GM19438 (cell line): ENCODE measurements at regions not wholly inside any gene's neighbourhood (a gene's known extent, or its start where the extent isn't known, plus 50 kb on each side); places are given as distances from the start of the nearest gene placed in this dataset.

ENCODE experiments used
- ATAC-seq: cut with Tn5 transposase; IDR thresholded peaks from one replicate; pipeline ENCODE4 v1.9.1; 2021; ENCODE audit warnings: low read depth; ENCODE audit not compliant: unreplicated experiment

DNA sequence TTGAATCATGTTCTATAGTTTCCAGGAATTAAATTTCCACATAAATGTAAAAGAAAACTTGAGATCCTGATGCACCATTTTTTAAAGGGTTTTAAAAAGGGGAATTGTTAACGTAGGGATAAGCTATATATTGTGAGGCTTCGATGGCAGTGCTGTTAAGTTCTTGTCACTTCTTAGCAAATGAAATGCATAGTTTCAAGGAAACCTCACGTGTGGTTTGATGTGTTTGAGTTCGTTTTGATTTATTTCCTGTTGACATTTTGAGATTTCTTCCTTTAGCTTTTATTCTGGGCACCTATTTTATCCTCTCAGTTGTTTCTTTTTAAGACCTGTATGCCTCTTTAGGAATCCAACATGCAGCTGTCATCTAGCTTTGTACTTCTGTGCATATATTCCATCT, 301.0 kb downstream of the DOCK8 start:
- ATAC-seq: no peak

DNA sequence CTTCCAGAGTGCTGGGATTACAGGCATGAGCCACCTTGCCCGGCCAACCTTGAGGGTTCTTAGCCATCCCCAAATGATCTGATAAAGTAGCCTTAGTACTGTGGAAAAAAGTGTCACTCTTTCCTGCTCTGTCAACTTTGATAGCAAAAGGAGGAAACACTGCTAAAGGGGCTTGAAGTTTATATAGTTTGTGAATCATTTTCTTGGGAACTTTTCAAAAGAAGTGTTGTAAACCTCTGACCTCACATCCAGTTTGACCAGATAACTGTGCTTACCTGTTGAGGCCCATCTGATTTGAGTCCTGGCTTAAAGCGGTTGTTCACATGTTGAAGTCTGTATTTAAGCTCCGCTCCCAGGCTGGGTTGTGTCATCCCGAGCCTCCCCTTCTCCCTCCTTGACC, 303.3 kb downstream of the DOCK8 start:
- ATAC-seq: no peak

- no peak for ATAC-seq
These were observed 303.9 kb downstream of the DOCK8 start for GRCh38 chr9:518540-518939.

DNA sequence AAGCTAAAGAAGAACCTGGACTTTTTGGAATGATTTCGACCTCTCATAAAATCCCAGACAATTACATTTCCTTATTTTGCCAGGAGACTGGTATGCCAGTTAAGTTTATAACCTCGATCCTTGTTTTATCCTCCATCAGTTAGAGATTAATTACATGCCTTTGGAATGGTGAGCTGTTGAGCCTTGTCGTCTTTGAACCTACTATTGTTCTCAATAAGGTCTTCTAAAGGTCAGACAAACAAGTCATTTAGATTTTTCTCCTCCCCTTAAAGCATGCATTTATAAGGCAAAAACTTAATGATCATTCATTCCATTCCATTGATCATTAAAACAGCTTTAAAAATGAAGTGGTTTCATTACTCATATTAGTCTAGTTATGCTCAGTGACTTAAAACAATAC, 304.9 kb downstream of the DOCK8 start:
- no peak for ATAC-seq

GRCh38 chr9:520302-520701, 305.6 kb downstream of the DOCK8 start:
- ATAC-seq: no peak

DNA sequence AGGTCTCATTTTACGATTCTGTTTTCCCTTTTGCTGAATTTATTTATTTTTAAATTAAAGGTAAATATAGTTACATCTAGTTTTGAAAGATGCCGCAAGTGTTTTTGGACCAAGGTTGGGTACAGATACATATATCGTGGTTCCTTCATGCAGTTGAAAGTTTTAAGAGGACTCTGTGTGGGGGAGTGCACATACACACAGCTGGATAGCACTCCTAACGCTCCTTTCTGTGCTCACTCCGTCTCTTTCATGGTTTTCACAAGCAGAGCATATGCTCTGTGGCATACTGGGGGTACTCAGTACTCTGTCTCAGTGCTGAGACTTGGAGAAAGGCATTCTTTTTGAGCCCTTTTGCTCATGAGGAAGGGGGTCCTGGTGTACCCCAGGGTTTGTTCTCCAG, 307.5 kb downstream of the DOCK8 start:
- no peak for ATAC-seq

- no peak for ATAC-seq
These were observed 308.0 kb downstream of the DOCK8 start for GRCh38 chr9:522658-523057.

- ATAC-seq: no peak
These were observed 308.8 kb downstream of the DOCK8 start for GRCh38 chr9:523444-523843.

- no peak for ATAC-seq
These were observed 309.3 kb downstream of the DOCK8 start for GRCh38 chr9:524008-524407.

GRCh38 chr9:526904-527591, 312.4 kb downstream of the DOCK8 start:
- no peak for ATAC-seq

GRCh38 chr9:529731-530130, 311.8 kb upstream of the DMRT1 start:
- no peak for ATAC-seq

DNA sequence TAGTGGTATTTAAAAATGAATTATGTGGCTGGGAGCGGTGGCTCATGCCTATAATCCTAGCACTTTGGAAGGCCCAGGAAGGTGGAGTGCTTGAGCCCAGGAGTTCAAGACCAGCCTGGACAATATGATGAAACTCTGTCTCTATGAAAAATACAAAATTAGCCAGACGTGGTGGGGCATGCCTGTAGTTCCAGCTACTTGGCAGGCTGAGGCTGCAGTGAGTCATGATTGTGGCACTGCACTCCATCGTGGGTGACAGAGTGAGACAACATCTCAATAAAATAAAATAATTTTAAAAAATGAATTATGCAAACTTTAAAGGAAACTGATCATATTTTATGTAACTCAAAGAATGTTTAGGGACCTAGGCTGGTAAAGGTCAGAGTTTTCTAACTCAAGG, 310.8 kb upstream of the DMRT1 start:
- ATAC-seq: no peak

- ATAC-seq: no peak
These were observed 308.8 kb upstream of the DMRT1 start for GRCh38 chr9:532707-533106.

DNA sequence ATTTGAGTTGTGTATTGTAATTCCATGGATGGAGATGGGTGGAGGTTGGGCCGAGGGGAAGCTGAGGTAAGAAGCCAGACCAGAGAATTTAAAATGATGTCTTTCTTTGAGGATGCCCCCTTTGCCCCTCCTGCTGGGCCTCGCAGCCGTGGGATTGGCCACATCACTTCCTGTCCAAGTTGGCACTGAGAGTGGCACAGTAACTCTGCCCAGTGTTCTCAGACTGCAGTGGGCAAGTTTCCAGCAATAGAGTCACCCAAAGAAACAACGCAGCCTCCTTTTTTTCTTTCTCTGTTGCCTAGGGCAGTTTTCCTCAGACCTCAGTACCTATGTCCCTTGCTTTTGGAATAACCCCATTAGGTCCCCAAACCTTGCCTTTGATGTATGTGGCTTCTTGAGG, 306.6 kb upstream of the DMRT1 start:
- ATAC-seq: no peak

GRCh38 chr9:535356-535755, 306.1 kb upstream of the DMRT1 start:
- no peak for ATAC-seq

DNA sequence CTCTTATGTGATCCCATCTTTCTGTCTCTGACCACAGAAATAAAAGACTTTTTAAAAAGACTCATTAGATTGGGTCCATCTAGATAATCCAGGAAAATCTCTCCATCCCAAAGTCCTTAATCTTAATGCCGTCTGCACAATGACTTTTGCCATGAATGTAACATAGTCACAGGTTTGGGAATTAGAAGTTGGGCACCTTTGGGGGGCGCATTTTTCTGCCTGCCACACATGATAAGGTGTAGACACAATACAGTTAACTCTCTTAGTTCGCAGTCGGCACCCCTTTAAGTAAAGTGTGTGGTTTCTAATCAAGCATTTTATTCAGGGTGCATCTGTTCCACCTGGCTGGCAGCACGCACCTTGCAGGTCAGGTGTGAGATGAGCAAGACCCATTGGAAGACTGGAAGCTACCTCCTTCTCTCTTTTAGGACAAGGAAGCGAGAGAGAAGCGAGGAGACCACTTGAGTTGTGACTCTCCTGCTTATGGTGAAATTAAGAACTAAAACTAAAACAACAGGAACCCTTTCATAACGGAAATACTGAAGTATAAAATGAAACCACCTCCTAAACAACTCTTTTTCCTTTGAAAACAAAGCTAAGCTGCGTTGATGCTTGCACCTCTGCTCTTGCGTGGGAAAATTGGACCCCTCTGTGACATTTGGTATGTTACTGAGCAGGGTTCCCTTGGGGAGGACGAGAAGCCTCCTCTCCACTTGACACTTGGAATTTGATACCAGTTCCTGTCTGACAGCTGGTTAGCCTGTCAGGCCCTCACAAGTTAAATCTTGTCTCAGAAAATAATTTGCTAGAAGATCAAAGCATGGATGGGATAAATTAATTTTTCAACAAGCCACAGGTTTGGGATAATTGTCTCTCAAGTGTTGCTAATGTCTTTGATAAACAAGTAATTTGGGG, 304.6 kb upstream of the DMRT1 start:
- ATAC-seq: no peak

DNA sequence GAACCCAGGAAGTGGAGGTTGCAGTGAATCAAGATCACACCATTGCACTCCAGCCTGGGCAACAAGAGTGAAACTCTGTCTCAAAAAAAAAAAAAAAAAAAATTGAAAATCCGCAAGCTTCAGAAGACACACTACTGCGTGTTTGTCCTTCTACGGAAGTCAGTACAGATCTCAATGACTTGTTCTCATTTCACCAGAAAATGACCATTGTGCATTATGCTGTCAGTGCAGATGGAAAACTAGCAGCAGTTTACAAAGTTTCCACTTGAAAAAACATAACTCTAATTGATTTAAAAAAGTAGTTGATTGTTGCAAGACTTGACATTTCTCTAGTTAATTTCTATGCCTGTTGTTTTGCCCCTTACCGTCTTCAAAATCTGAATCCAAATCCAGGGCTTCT, 298.0 kb upstream of the DMRT1 start:
- ATAC-seq: no peak

- ATAC-seq: no peak
These were observed 296.0 kb upstream of the DMRT1 start for GRCh38 chr9:545480-545879.

DNA sequence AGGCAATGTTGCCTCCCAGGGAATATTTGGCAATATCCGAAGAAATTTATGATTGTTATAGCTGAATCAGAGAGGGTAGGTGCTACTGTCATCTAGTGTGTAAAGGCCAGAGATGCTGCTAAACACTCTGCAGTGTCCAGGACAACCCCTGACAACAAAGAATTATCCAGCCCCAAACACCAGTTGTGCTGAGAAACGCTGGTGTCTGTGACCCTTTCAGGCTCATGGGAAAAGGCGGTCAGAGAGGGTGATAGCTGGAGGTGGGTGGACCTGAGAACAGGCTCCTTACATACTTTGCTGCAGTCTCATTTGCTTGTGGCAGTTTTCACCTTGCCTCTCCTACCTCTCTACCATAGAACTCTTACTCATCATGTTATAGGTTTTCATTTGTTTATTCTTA, 295.3 kb upstream of the DMRT1 start:
- ATAC-seq: no peak

- no peak for ATAC-seq
These were observed 294.7 kb upstream of the DMRT1 start for GRCh38 chr9:546797-547223.

DNA sequence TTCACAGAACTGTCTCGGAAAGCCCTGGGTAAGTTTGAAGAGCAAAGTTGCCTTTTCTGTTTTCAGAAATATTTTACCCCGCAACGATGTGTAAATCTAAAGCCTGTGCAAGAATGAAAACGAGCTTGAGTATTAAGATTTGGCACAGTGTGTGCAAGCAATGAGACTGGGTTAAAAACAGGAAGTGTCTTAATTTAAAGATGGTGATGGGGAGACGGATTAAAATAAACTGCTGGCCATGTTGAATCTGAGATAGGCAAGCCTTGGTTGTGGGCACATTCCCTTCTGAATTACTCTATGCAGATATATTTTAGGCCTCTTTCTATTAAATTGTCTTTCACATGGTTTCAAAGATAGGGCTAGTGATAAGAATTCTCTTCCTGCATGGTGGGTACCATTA, 294.2 kb upstream of the DMRT1 start:
- ATAC-seq: no peak

GRCh38 chr9:549455-549997, 292.0 kb upstream of the DMRT1 start:
- ATAC-seq: no peak
